Activated T-helper 1 cell treated with anti-CD3 and anti-CD28 coated beads, Interleukin-2, amount 50 U/mL, for 16 hours (primary cell): ENCODE measurements at regions not wholly inside any gene's neighbourhood (a gene's known extent, or its start where the extent isn't known, plus 50 kb on each side); places are given as distances from the start of the nearest gene placed in this dataset.

ENCODE experiments used
- DNase-seq, 2 donors: peaks; one replicate each; pipeline ENCODE4 v3.0.0-alpha.2; 2020; ENCODE audit warnings: low read depth in 1 of 2, low spot score in 1 of 2

GRCh38 chr6:15995493-15995892 is 133.4 kb upstream of the MYLIP start:
- no peak for DNase-seq

GRCh38 chr6:15994814-15995459 is 133.9 kb upstream of the MYLIP start:
- no peak for DNase-seq

- DNase-seq: no peak
Observed at GRCh38 chr6:15993716-15994228, 135.1 kb upstream of the MYLIP start.

DNA sequence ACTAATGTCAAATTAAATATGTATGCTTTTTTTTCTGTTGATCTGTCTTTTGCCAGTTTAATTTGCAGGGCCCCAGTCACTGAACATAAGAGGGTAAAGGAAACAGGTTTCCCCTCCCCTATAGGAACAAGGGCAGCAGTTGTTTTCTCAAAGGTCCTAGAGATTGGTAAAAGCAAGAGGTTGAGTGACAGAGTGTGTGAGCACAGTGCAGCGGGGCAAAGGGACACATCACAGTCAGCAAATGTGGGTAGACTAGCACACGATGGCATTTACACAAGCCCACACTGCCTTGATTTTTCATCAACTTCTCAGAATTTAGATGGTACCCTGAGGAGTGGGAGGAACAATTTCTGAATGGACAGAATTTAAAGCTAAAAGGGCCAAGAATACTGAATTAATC is 138.7 kb upstream of the MYLIP start:
- no peak for DNase-seq

- DNase-seq: no peak
Observed at GRCh38 chr6:15989397-15989796, 139.5 kb upstream of the MYLIP start.

DNA sequence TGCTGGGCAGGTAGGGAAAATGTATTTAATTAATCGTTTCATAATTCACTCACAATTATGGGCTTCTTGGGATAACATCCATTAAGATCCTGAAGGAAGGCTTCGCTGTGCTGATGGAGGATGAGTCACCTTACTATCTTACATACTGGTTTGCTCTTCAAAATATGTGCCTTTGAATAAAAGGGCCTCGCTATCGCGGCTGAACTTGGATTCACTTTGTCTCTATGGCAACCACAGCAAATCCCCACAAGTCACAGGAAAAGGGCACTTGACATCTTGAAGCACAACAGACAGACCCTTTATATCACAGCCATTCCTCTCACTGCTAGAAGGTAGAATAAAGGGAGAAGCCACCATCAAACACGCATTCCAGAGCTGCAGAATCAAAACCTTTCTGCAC is 141.3 kb upstream of the MYLIP start:
- DNase-seq: no peak

DNA sequence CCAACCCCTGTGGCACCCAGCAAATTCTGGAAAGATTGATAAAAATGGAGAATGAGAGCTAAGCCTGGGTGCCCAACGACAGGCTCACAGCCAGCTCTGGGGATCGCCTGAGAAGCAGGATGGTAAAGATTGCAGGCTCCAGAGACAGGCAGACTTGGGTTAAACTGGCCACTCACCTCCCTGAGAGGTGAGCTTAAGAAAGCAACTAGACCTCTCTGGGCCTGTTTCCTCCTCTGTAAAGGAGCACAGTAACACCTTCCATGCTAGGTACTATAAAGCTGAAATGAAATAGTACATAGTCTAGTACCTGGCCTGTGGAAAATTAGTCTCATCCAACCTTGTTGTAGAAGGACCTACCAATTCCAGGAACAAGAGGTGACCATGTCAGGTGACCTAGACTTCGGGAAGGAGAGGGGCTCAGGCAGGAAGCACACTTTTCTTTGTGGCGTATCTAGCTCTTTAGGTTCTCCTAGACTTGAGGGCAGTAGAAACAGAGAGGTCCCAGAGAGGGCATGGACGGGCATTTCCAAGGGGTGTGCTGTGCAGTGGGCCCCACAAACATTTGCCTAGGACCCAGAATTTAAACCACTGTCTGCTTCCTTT is 142.8 kb upstream of the MYLIP start:
- DNase-seq: no peak

DNA sequence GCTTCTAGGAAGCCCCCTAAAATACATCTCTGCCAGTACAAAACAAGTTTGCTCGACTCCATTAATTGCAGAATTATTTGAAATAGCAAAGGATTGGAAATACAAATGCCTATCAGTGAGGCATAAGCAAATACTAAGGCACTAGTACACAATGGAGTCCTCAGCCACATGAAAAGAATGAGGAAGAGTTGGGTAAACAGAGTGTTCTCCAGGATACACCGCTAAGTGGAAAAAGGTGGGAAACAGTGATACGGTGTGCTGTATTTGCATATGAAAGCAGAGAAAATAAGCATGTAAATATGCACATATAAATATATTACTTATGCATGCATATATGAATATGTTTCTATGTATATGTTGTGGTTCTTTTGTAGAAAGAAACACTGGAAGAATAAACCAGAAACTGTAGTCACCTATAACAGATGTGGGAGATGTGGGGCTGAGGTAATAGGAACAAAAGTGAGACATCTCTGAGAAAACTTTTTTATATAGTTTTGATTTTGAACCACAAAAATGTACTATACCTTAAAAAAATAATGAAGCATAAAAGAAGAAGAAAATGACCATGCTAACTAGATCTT is 143.4 kb upstream of the MYLIP start:
- no peak for DNase-seq

DNA sequence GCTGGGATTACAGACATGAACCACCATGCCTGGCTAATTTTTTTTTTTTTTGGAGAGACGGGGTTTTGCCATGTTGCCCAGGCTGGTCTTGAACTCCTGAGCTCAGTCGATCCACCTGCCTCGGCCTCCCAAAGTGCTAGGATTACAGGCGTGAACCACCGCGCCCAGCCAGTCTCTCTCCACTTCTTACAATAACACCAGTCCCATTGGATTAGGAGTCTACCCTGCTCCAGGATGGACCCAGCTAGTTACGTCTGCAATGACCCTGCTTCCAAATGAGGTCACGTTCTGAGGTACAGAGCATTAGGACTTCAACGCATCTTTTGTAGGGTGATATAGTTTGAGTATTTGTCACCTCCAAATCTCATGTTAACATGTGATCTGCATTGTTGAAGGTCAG is 146.9 kb upstream of the MYLIP start:
- DNase-seq: no peak

- no peak for DNase-seq
Observed at GRCh38 chr6:15980801-15981200, 148.1 kb upstream of the MYLIP start.

- no peak for DNase-seq
Observed at GRCh38 chr6:15978426-15978825, 150.5 kb upstream of the MYLIP start.

GRCh38 chr6:15977050-15977449 is 151.8 kb upstream of the MYLIP start:
- DNase-seq: no peak

DNA sequence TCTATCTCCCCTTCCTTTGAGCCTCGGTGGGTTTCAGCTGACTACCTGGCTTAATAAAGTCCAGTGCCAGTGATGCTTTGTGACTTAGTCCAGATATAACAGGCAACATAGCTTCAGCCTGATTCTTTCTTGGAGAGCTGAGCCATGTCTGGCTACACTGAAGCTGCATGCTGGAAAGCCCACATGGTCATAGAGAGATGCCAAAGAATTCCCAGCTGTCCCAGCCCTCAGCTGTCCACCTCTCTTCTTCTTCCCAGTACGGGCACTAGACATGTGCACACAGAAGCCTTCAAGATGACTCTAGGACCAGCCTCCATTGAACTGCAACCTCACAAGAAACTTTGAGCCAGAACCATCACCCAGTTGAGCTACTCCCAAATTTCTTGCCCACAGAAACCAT is 154.1 kb upstream of the MYLIP start:
- DNase-seq: no peak

GRCh38 chr6:15970517-15970916 is 158.4 kb upstream of the MYLIP start:
- DNase-seq: no peak

- no peak for DNase-seq
Observed at GRCh38 chr6:15969236-15969778, 159.6 kb upstream of the MYLIP start.

GRCh38 chr6:15968519-15968918 is 160.4 kb upstream of the MYLIP start:
- no peak for DNase-seq

- no peak for DNase-seq
Observed at GRCh38 chr6:15966000-15966520, 162.8 kb upstream of the MYLIP start.

- no peak for DNase-seq
Observed at GRCh38 chr6:15962449-15962764, 166.5 kb upstream of the MYLIP start.

- no peak for DNase-seq
Observed at GRCh38 chr6:15961635-15962448, 167.0 kb upstream of the MYLIP start.

- DNase-seq: no peak
Observed at GRCh38 chr6:15960740-15961634, 167.9 kb upstream of the MYLIP start.
